ENCODE measurements at regions not wholly inside any gene's neighbourhood (a gene's known extent, or its start where the extent isn't known, plus 50 kb on each side); places are given as distances from the start of the nearest gene placed in this dataset.

DNA sequence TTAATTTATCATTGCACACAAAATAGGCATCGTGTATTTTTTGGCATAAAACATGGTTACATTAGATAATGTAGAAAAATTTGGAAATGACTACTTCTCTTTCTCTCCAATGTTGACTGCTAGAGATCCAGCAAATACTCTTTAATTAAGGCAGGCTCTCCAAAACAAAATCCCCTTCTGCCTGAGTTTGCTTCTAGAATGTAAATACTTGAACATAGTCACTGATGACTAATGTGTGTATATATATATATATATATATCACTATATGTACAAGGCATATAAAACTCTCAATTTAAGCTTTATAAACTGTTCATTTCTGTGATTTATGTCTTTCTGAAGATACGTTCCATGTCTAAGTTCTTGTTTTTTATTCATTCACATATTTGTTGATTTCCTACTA is 67.2 kb upstream of the CAMK2D start:
- Histone ChIP-seq H3K4me2 (ENCODE audit: low read length) (no peak overlapping the region), H2BK15ac (replicated peaks; ENCODE audit: low read depth) (no peak overlapping the region), H3K4me3 (ENCODE audit: low read length) (no peak overlapping the region), H3K4ac (ENCODE audit: low read depth, low read length) (no peak overlapping the region), H3K4me1 (ENCODE audit: control insufficient read depth, low read depth, low read length) (no peaks in the 10 kb centered on the region), H3K27ac (ENCODE audit: low read depth, low read length) (no peak overlapping the region), H3K9ac (ENCODE audit: low read length) (no peak overlapping the region), H4K5ac (ENCODE audit: low read length) (no peak overlapping the region), H3K36me3 (ENCODE audit: control insufficient read depth, insufficient read depth, low read length) (no peaks in the 10 kb centered on the region), H3K27me3 (ENCODE audit: insufficient read depth, low read length, poor library complexity) (no peaks in the 10 kb centered on the region), H3K56ac (ENCODE audit: low read length) (no peak overlapping the region), H3K23ac (ENCODE audit: low read length) (no peak overlapping the region), H4K8ac (ENCODE audit: low read depth, low read length) (no peak overlapping the region), H2AK5ac (ENCODE audit: low read length) (no peak overlapping the region), H3K79me1 (ENCODE audit: low read length) (no peaks in the 10 kb centered on the region), H3K18ac (ENCODE audit: low read length) (no peak overlapping the region), H2BK5ac (ENCODE audit: low read length) (no peak overlapping the region), H3K79me2 (ENCODE audit: control insufficient read depth, insufficient read depth, low read length) (no peaks in the 10 kb centered on the region), H2BK120ac (ENCODE audit: low read depth, low read length) (no peak overlapping the region)
- DNase-seq, result no peak
- WGBS (ENCODE audit: extremely low coverage, insufficient coverage, low lambda C conversion rate), result no CpG with 5 or more reads among the region's 2 CpGs

DNA sequence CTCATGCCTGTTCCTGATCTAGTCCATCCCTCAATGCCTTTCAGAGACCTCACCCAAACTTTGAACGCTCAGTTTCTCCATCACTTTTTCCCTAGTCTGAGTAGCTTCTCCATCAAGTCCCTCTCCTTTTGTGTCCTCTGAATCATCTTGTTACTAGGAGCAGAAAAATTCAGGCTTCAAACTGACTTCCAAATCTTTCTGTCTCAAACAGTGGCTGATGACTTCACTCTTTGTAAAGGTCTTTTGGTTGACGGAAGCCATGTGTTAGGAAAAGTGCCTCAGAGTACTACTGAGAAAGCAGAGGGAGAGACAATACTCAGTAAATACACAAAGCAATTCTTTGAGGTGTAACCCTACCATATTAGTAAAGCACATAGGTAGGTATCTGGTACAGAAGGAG is 65.7 kb upstream of the CAMK2D start:
- no peak for DNase-seq
- Histone ChIP-seq H3K36me3 (ENCODE audit: control insufficient read depth, insufficient read depth, low read length) (no peaks in the 10 kb centered on the region), H3K56ac (ENCODE audit: low read length) (no peak overlapping the region), H3K4ac (ENCODE audit: low read depth, low read length) (no peak overlapping the region), H4K5ac (ENCODE audit: low read length) (no peak overlapping the region), H3K4me3 (ENCODE audit: low read length) (no peak overlapping the region), H3K27ac (ENCODE audit: low read depth, low read length) (no peak overlapping the region), H2AK5ac (ENCODE audit: low read length) (no peak overlapping the region), H4K8ac (ENCODE audit: low read depth, low read length) (no peak overlapping the region), H3K79me2 (ENCODE audit: control insufficient read depth, insufficient read depth, low read length) (no peaks in the 10 kb centered on the region), H3K4me1 (ENCODE audit: control insufficient read depth, low read depth, low read length) (no peaks in the 10 kb centered on the region), H3K79me1 (ENCODE audit: low read length) (no peaks in the 10 kb centered on the region), H3K18ac (ENCODE audit: low read length) (no peak overlapping the region), H2BK120ac (ENCODE audit: low read depth, low read length) (no peak overlapping the region), H3K9ac (ENCODE audit: low read length) (no peak overlapping the region), H3K23ac (ENCODE audit: low read length) (no peak overlapping the region), H2BK15ac (replicated peaks; ENCODE audit: low read depth) (no peak overlapping the region), H3K27me3 (ENCODE audit: insufficient read depth, low read length, poor library complexity) (no peaks in the 10 kb centered on the region), H3K4me2 (ENCODE audit: low read length) (no peak overlapping the region), H2BK5ac (ENCODE audit: low read length) (no peak overlapping the region)
- WGBS (ENCODE audit: extremely low coverage, insufficient coverage, low lambda C conversion rate), result no CpG with 5 or more reads among the region's 2 CpGs

DNA sequence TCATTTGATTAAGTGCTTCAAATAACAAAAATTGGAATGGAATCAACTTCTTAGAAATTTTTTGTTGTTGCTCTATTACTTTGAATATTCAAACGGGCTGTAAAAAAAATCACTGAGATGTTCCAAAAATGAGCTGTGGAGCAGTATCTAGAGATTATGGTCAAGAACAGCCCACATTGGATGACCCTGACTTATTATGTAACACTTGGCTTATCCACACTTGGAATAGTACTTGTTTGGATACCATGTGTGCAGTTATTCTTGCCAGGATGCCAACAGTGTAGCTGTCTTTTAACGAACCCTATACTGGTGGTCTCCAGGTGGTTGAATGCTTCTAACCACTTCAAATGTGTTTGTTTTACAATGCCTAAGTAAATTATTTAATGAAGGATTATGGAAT is 64.9 kb upstream of the CAMK2D start:
- Histone ChIP-seq H3K27ac (ENCODE audit: low read depth, low read length) (no peak overlapping the region), H4K8ac (ENCODE audit: low read depth, low read length) (no peak overlapping the region), H2BK15ac (replicated peaks; ENCODE audit: low read depth) (no peak overlapping the region), H3K4me3 (ENCODE audit: low read length) (no peak overlapping the region), H2AK5ac (ENCODE audit: low read length) (no peak overlapping the region), H3K4me2 (ENCODE audit: low read length) (no peak overlapping the region), H3K4me1 (ENCODE audit: control insufficient read depth, low read depth, low read length) (no peaks in the 10 kb centered on the region), H2BK5ac (ENCODE audit: low read length) (no peak overlapping the region), H3K18ac (ENCODE audit: low read length) (no peak overlapping the region), H3K56ac (ENCODE audit: low read length) (no peak overlapping the region), H4K5ac (ENCODE audit: low read length) (no peak overlapping the region), H3K4ac (ENCODE audit: low read depth, low read length) (no peak overlapping the region), H3K79me1 (ENCODE audit: low read length) (no peaks in the 10 kb centered on the region), H3K27me3 (ENCODE audit: insufficient read depth, low read length, poor library complexity) (no peaks in the 10 kb centered on the region), H3K23ac (ENCODE audit: low read length) (no peak overlapping the region), H3K79me2 (ENCODE audit: control insufficient read depth, insufficient read depth, low read length) (no peaks in the 10 kb centered on the region), H3K36me3 (ENCODE audit: control insufficient read depth, insufficient read depth, low read length) (no peaks in the 10 kb centered on the region), H3K9ac (ENCODE audit: low read length) (no peak overlapping the region), H2BK120ac (ENCODE audit: low read depth, low read length) (no peak overlapping the region)
- WGBS (ENCODE audit: extremely low coverage, insufficient coverage, low lambda C conversion rate), result no CpG with 5 or more reads among the region's 2 CpGs
- DNase-seq, result no peak

DNA sequence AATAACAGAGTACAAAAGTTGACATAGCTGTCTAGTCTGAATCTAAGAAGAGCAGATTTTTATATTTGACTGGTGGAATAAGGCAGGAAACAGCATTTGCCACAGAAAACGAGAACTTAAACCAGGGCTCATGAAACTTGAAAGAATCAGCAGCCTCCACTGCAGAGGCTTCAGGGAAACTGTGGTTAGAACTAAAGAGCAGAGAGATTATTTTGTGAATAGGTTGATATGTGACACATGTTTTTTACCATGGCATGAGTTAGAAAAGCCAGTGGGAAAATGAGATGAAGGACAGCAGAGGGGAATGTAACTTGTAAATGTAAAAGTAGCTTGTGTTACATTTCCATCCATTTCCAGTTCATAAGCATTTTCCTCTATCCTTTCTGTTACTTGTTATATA is 63.7 kb upstream of the CAMK2D start:
- WGBS (ENCODE audit: extremely low coverage, insufficient coverage, low lambda C conversion rate), result no CpG with 5 or more reads among the region's 1 CpG
- Histone ChIP-seq H3K4ac (ENCODE audit: low read depth, low read length) (no peak overlapping the region), H3K79me2 (ENCODE audit: control insufficient read depth, insufficient read depth, low read length) (no peaks in the 10 kb centered on the region), H3K18ac (ENCODE audit: low read length) (no peak overlapping the region), H4K5ac (ENCODE audit: low read length) (no peak overlapping the region), H3K79me1 (ENCODE audit: low read length) (no peaks in the 10 kb centered on the region), H4K8ac (ENCODE audit: low read depth, low read length) (no peak overlapping the region), H3K27me3 (ENCODE audit: insufficient read depth, low read length, poor library complexity) (no peaks in the 10 kb centered on the region), H3K23ac (ENCODE audit: low read length) (no peak overlapping the region), H3K27ac (ENCODE audit: low read depth, low read length) (no peak overlapping the region), H3K56ac (ENCODE audit: low read length) (no peak overlapping the region), H3K4me2 (ENCODE audit: low read length) (no peak overlapping the region), H2BK5ac (ENCODE audit: low read length) (no peak overlapping the region), H3K36me3 (ENCODE audit: control insufficient read depth, insufficient read depth, low read length) (no peaks in the 10 kb centered on the region), H3K4me3 (ENCODE audit: low read length) (no peak overlapping the region), H3K4me1 (ENCODE audit: control insufficient read depth, low read depth, low read length) (no peaks in the 10 kb centered on the region), H2BK120ac (ENCODE audit: low read depth, low read length) (no peak overlapping the region), H3K9ac (ENCODE audit: low read length) (no peak overlapping the region), H2AK5ac (ENCODE audit: low read length) (no peak overlapping the region), H2BK15ac (replicated peaks; ENCODE audit: low read depth) (no peak overlapping the region)
- no peak for DNase-seq

DNA sequence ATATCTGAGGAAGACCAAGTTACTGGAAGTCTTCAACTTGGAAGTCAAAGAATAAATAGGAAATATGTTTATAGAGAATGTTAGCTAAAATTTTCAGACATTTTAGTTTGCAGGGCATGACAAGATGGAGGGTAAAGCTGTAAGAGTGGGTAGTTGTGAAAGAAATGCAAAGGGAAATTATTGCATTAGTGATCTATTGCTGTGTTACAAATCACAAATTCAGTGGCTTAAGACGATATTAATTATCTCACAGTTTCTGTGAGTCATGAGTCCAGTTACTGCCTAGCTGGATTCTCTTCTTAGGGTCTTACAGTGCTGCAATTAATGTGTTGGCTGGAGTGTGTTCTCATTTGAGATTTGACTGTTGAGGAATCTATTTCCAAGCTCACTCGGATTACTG is 62.9 kb upstream of the CAMK2D start:
- Histone ChIP-seq H3K79me2 (ENCODE audit: control insufficient read depth, insufficient read depth, low read length) (no peaks in the 10 kb centered on the region), H3K56ac (ENCODE audit: low read length) (no peak overlapping the region), H2BK5ac (ENCODE audit: low read length) (no peak overlapping the region), H3K4me3 (ENCODE audit: low read length) (no peak overlapping the region), H3K27me3 (ENCODE audit: insufficient read depth, low read length, poor library complexity) (no peaks in the 10 kb centered on the region), H2BK15ac (replicated peaks; ENCODE audit: low read depth) (no peak overlapping the region), H3K36me3 (ENCODE audit: control insufficient read depth, insufficient read depth, low read length) (no peaks in the 10 kb centered on the region), H2BK120ac (ENCODE audit: low read depth, low read length) (no peak overlapping the region), H3K4me1 (ENCODE audit: control insufficient read depth, low read depth, low read length) (no peaks in the 10 kb centered on the region), H3K4me2 (ENCODE audit: low read length) (no peak overlapping the region), H2AK5ac (ENCODE audit: low read length) (no peak overlapping the region), H3K27ac (ENCODE audit: low read depth, low read length) (no peak overlapping the region), H3K23ac (ENCODE audit: low read length) (no peak overlapping the region), H3K4ac (ENCODE audit: low read depth, low read length) (no peak overlapping the region), H4K5ac (ENCODE audit: low read length) (no peak overlapping the region), H3K9ac (ENCODE audit: low read length) (no peak overlapping the region), H3K18ac (ENCODE audit: low read length) (no peak overlapping the region), H3K79me1 (ENCODE audit: low read length) (no peaks in the 10 kb centered on the region), H4K8ac (ENCODE audit: low read depth, low read length) (no peak overlapping the region)
- no peak for DNase-seq
- whole genome bisulfite sequencing (ENCODE audit: extremely low coverage, insufficient coverage, low lambda C conversion rate), result no CpG with 5 or more reads among the region's 2 CpGs

DNA sequence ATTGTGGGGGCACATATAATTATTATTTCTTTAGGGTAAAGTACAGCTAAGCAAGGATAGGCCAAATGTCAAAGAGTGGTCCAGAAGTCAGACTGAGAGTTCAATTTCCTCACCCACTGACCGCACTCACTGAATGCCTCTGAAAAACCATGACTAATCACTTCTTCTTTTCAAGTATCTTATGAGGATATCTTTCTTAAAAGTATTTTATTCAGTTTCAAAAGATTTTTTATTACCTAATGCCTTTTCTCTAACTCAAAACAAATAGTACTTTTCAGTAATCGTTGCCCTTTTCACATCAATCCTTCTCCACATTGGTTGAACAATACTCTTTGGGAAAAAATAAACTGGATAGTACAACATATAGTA is 61.7 kb upstream of the CAMK2D start:
- WGBS (ENCODE audit: extremely low coverage, insufficient coverage, low lambda C conversion rate), result no CpG with 5 or more reads among the region's 2 CpGs
- H3K36me3 ChIP-seq (ENCODE audit: control insufficient read depth, insufficient read depth, low read length), result no peaks in the 10 kb centered on the region
- no peak overlapping the region for H3K56ac ChIP-seq (ENCODE audit: low read length)
- no peaks in the 10 kb centered on the region for H3K27me3 ChIP-seq (ENCODE audit: insufficient read depth, low read length, poor library complexity)
- no peaks in the 10 kb centered on the region for H3K4me1 ChIP-seq (ENCODE audit: control insufficient read depth, low read depth, low read length)
- no peak overlapping the region for H3K23ac ChIP-seq (ENCODE audit: low read length)
- H2AK5ac ChIP-seq (ENCODE audit: low read length), result no peak overlapping the region
- no peak overlapping the region for H2BK5ac ChIP-seq (ENCODE audit: low read length)
- H3K4me2 ChIP-seq (ENCODE audit: low read length), result no peak overlapping the region
- no peaks in the 10 kb centered on the region for H3K79me2 ChIP-seq (ENCODE audit: control insufficient read depth, insufficient read depth, low read length)
- no peak overlapping the region for H2BK15ac ChIP-seq (replicated peaks; ENCODE audit: low read depth)
- no peak overlapping the region for H2BK120ac ChIP-seq (ENCODE audit: low read depth, low read length)
- no peak overlapping the region for H3K27ac ChIP-seq (ENCODE audit: low read depth, low read length)
- no peak overlapping the region for H3K4me3 ChIP-seq (ENCODE audit: low read length)
- H3K4ac ChIP-seq (ENCODE audit: low read depth, low read length), result no peak overlapping the region
- no peak overlapping the region for H4K8ac ChIP-seq (ENCODE audit: low read depth, low read length)
- no peak for DNase-seq
- H3K18ac ChIP-seq (ENCODE audit: low read length), result no peak overlapping the region
- no peak overlapping the region for H3K9ac ChIP-seq (ENCODE audit: low read length)
- no peaks in the 10 kb centered on the region for H3K79me1 ChIP-seq (ENCODE audit: low read length)
- H4K5ac ChIP-seq (ENCODE audit: low read length), result no peak overlapping the region
